ENCODE measurements at regions not wholly inside any gene's neighbourhood (a gene's known extent, or its start where the extent isn't known, plus 50 kb on each side); places are given as distances from the start of the nearest gene placed in this dataset.
A peak's percentile ranks its signal among the peaks of the same experiment; 100 is the strongest.

- Histone ChIP-seq H3K4me2 (ENCODE audit: insufficient read depth, low read length) (peak overlapping the region; percentile 99), H3K9ac (replicated peaks; ENCODE audit: extremely low read depth, insufficient read depth, low read length) (peak overlapping the region; percentile 90), H3K9me3 (replicated peaks; ENCODE audit: control insufficient read depth, insufficient read depth, low read length) (no peaks in the 10 kb centered on the region), H2AFZ (ENCODE audit: low read depth, low read length) (no peak overlapping the region), H3K27me3 (ENCODE audit: control insufficient read depth in 2 of 2, insufficient read depth in 2 of 2, low read length in 2 of 2) (no peaks in the 10 kb centered on the region), H3K9me1 (replicated peaks; ENCODE audit: control insufficient read depth, extremely low read depth, insufficient read depth, low read length) (no peaks in the 10 kb centered on the region), H3K36me3 (ENCODE audit: control insufficient read depth in 2 of 2, extremely low read depth in 1 of 2, insufficient read depth in 2 of 2, low read length in 2 of 2) (peaks cover 0 to 4% of the 10 kb centered on the region in 2 experiments), H3K79me2 (ENCODE audit: control insufficient read depth, insufficient read depth, low read length) (no peaks in the 10 kb centered on the region), H3K4me1 (ENCODE audit: control insufficient read depth, extremely low read depth, insufficient read depth, low read length) (peaks cover 13% of the 10 kb centered on the region), H4K20me1 (replicated peaks; ENCODE audit: control insufficient read depth, extremely low read depth, insufficient read depth, low read length) (no peaks in the 10 kb centered on the region), H3K4me3 (replicated peaks in 1 of 3; ENCODE audit: insufficient read depth in 1 of 3, low read depth in 1 of 3, low read length in 3 of 3) (peak overlapping the region in 1 of 3 experiments; percentile 87), H3K27ac (ENCODE audit: insufficient read depth, low read depth, low read length) (peak overlapping the region; percentile 71)
- intact Hi-C loops (cut with micrococcal nuclease): loop anchor here (1.0 kb wide), 1 partner anchor 31 kb away; no protein-coding TSS in a partner anchor
- CTCF ChIA-PET: interaction anchor here (1.0 to 4.5 kb wide), 5 partner anchors 8 to 47 kb away, joined by 3 to 37 read pairs (median 4); no protein-coding TSS in a partner anchor
- POLR2A ChIA-PET: no interaction called here
- dilution Hi-C loops (cut with MboI; ENCODE audit: extremely low pct_ligation_motif_present, low sequenced_read_pairs): no loop called here
- no TSS peak for BruUV-seq (replicated peaks)
- DNase-seq (ENCODE audit: low read depth, low spot score): no peak
- TF ChIP-seq JUN (IDR thresholded peaks at IDR 0.05; ENCODE audit: borderline replicate concordance, insufficient read depth, insufficient read length, low read depth) (no peak), MYC (IDR thresholded peaks at IDR 0.05; ENCODE audit: low read depth, low read length) (no peak), POLR2A (IDR thresholded peaks at IDR 0.05; ENCODE audit: low read depth, low read length) (no peak), MAX (IDR thresholded peaks at IDR 0.05; ENCODE audit: insufficient read depth, insufficient read length) (no peak), EZH2 (IDR thresholded peaks at IDR 0.05; ENCODE audit: borderline replicate concordance, low read depth, low read length, severe bottlenecking) (no peak), POLR2AphosphoS5 (IDR thresholded peaks at IDR 0.05; ENCODE audit: insufficient read depth, low read depth, low read length) (no peak), GATA2 (IDR thresholded peaks at IDR 0.05; ENCODE audit: insufficient read depth, insufficient read length, low read depth, low read length) (no peak), FOS (IDR thresholded peaks at IDR 0.05; ENCODE audit: borderline replicate concordance, insufficient read depth, low read length) (no peak)
- TF ChIP-seq, protein P1, sequence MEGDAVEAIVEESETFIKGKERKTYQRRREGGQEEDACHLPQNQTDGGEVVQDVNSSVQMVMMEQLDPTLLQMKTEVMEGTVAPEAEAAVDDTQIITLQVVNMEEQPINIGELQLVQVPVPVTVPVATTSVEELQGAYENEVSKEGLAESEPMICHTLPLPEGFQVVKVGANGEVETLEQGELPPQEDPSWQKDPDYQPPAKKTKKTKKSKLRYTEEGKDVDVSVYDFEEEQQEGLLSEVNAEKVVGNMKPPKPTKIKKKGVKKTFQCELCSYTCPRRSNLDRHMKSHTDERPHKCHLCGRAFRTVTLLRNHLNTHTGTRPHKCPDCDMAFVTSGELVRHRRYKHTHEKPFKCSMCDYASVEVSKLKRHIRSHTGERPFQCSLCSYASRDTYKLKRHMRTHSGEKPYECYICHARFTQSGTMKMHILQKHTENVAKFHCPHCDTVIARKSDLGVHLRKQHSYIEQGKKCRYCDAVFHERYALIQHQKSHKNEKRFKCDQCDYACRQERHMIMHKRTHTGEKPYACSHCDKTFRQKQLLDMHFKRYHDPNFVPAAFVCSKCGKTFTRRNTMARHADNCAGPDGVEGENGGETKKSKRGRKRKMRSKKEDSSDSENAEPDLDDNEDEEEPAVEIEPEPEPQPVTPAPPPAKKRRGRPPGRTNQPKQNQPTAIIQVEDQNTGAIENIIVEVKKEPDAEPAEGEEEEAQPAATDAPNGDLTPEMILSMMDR (IDR thresholded peaks at IDR 0.05; ENCODE audit: extremely low read depth in 1 of 2, insufficient read depth in 1 of 2, low read depth in 1 of 2, low read length in 2 of 2): no peak
- no peak for FAIRE-seq
Measured at GRCh38 chr7:130943981-130944380, 210.0 kb upstream of the KLF14 start.
